HG02588 (cell line): ENCODE measurements at regions not wholly inside any gene's neighbourhood (a gene's known extent, or its start where the extent isn't known, plus 50 kb on each side); places are given as distances from the start of the nearest gene placed in this dataset.

ENCODE experiments used
- ATAC-seq: cut with Tn5 transposase; IDR thresholded peaks from one replicate; pipeline ENCODE4 v1.9.1; 2021; ENCODE audit warnings: mild to moderate bottlenecking, moderate library complexity; ENCODE audit not compliant: unreplicated experiment

GRCh38 chr9:80222466-80223169, 650.9 kb downstream of the TLE4 start:
- no peak for ATAC-seq

GRCh38 chr9:80218328-80218727, 646.6 kb downstream of the TLE4 start:
- ATAC-seq: no peak

GRCh38 chr9:80213613-80214012, 641.8 kb downstream of the TLE4 start:
- no peak for ATAC-seq

DNA sequence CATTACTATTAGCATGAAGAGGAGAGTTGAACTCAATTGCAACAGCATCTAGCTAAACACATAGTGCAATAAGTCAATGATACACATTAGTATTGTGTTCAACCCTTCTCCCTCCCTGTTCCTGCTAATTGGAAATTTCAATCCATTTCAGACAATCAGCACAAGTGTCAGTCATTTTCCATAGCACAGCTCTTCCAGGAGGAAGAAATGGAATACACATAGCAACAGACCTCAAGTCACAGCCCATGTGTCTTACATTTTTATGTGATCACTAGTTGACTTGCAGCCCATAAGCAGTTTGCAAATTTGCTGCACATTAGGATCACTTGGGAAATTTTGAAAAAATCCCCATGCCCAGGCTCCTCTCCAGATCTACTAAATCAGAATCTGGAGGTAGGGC, 636.9 kb downstream of the TLE4 start:
- ATAC-seq: no peak

- ATAC-seq: no peak
Observed at GRCh38 chr9:80204054-80204453, 632.3 kb downstream of the TLE4 start.

GRCh38 chr9:80197661-80198060, 625.9 kb downstream of the TLE4 start:
- ATAC-seq: no peak

DNA sequence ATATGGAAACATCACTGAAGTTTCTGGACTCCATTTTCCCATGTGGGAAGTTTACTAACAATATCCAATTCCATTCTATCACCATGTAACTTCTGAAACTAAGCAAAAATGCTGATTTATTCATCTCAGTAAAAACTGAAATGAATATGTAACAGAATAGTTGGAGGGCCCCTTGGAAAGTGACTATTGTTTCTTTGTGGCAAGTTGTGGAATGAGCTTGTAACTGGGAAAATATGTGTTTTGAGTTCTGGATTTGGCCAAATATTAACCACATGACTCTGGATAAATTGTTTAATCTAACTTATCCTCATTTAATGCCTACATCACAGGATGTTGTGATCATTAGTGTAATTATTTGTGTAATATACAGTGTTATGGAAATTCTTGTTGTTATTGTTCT, 619.3 kb downstream of the TLE4 start:
- ATAC-seq: no peak

GRCh38 chr9:80188579-80188978, 616.8 kb downstream of the TLE4 start:
- ATAC-seq: no peak

GRCh38 chr9:80185112-80185738, 613.5 kb downstream of the TLE4 start:
- ATAC-seq: no peak

GRCh38 chr9:80177949-80178480, 606.2 kb downstream of the TLE4 start:
- ATAC-seq: no peak

DNA sequence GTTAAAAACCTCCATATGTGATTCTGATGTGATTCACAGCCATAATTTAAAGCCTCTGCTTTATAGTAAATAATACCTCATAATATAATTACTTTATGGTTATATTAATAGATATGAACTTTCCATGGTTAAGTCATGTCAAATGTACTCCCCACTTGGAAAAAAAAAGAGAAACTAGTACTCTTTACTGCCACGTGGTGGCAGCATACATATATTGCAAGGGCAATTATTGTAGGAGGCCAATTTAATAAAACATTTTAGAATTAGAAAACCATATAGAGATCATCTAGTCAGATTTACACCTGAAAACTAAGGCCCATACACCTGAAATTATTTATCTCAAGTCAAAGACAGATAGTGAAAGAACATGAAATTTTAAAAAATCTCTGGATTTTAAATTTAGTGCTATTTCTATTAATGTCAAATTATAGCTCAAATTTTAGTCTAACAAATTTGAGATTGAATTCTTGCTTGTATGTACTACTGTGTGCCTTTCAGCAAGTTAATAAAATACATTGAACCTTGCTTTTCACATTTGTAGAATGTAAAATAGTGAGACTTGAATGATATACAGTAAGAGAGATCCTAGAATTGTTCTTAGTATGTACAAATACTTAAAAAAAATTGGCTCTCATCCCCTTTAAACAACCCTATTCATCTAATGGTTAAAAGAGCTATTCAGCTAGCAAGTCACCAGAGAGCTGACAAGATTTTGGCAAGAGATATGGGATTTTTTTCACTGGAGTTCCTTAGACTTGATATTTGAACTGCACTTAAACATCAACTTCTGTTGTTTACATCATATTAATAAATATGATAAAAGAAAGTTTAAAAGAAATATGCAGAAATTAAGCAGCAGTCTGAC, 603.8 kb downstream of the TLE4 start:
- ATAC-seq: peak; percentile 49

DNA sequence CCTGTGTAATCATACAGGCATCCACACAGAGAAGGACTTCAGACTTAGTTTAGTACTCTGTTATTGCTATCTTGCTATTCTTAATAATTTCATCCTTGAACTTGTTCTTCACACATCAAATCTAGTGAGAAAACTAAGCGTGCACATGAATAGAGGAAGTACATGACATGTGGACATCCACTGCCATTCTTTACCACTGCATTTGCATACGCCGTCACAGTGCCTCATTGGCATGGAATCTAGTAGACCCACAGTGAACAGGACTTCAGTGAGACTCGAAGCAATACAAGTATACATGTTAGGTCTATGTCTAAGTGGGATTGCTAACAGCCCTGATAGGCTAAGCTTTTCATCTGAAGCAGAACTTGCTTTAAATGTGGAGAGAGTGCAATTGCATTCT, 592.1 kb downstream of the TLE4 start:
- peak; percentile 75 for ATAC-seq

DNA sequence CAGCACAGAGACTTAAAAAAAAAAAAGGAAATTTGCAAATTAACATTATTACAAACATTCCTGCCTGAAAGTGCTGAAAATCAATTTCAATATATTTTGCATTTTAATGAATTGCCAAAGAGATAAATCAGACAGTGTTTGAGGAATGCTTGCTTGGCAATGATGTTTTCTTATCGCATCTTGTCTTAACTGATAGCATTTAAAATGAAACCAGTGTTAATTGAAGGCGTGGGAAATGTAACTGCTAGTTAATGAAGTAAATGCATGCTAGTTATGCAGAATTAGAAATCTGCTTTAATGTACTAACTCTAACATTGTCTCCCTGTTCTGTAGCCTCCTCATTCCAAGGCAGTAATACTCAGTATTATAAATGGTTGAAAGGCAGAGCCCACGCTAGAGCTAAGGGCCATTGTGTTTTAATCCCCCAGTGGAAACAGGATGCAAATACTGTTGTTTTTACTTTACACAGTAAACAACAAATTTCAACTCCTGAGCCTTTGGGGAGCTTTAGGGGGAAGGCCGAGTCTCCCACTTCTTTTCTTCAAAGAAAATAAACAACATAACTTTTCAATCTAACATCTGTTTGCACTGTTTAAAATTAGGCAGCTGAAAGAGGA, 586.9 kb downstream of the TLE4 start:
- no peak for ATAC-seq

GRCh38 chr9:80158131-80158530, 586.4 kb downstream of the TLE4 start:
- no peak for ATAC-seq

GRCh38 chr9:80157561-80157983, 585.8 kb downstream of the TLE4 start:
- no peak for ATAC-seq

DNA sequence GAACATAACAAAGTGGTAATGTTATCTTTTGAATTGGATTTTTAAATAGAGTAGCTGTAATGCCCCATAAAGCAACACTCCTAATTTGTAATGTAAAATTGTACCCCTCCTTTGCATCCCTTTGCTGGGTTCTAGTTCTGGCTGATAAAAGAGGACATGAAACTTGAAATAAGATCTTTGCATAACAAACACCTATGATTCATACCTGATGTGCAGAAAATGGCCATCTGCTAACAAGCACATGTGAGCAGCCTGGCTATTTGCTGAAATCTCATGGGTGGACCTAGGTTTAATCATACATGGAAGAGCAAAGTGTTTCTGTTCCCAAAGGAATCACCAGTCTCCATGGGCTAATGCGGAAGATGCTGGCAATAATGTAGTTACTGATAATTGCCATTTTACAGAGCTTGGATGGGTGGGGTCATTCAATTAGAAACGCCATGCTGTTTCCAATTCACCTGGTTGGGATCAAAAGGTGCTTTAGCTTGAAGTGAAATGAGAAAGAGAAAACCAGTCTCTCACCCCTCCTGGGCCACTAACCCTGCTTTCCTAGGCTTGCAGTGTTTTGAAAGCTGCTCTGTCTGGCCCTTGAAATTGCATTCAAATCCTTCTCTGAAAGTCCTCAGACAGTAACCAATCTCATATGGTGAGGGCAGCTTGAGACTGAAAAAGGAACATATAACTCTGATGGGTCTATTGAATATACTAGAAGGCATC, 585.1 kb downstream of the TLE4 start:
- peak; percentile 60 for ATAC-seq

GRCh38 chr9:80156262-80156661, 584.5 kb downstream of the TLE4 start:
- no peak for ATAC-seq

DNA sequence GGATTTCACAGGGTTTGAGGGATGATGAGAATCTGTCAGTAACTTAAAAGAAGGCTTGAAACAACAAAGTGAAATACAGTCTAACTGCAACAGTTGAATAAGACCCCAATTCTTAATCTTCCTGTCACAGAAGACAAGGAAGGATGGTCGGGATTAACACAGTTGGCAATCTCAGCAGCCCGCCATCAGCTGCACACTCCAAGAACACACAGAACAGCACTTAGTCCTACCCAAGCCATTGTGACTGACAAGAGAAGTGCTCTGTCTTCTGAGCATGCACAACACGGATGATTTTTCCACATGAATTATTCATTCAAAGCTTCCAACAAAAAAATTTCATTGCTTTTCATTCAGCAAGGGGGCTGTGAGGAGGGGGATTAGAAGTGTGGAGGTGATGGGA, 576.1 kb downstream of the TLE4 start:
- ATAC-seq: no peak

DNA sequence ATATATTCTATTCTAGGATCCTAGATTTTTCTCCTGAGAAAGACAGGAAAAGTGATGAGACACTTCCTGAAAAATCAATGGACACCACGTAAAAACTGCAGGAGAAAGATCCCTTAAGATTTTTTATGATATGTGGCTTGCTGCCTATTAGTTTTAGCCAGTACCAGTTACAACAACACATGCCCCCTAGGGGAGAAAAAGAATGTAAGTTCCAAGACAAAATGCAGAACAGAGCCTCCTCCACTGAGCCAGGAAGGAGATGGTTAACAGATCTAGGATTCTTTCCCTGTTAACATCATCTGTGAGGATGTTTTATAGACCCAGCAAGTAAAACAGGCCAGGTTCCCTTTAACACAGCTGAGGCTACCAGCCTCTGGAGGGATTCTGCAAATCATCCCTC, 574.7 kb downstream of the TLE4 start:
- no peak for ATAC-seq

GRCh38 chr9:80144856-80145255, 573.1 kb downstream of the TLE4 start:
- ATAC-seq: no peak
